ENCODE measurements at regions not wholly inside any gene's neighbourhood (a gene's known extent, or its start where the extent isn't known, plus 50 kb on each side); places are given as distances from the start of the nearest gene placed in this dataset.

DNA sequence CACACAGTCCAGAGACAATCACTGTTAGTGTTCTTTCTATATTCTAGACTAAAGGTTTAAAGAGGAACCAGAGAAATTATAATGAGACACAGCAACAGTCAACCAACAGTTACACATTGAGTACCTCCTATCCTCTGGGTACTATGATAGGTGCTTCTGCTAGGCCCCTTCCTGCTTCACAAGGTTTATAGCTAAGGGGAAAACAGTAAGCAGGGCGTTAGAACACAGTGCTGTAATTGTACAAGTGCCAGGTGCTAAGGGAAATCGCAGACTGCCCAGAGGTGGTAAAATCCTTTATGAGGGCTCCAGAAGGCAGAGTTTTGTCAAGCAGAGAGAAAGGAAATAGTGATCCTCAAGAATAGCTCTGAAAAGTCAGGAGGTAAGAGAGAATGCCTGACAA is 297.2 kb upstream of the FAT3 start:
- TF ChIP-seq, protein P1, sequence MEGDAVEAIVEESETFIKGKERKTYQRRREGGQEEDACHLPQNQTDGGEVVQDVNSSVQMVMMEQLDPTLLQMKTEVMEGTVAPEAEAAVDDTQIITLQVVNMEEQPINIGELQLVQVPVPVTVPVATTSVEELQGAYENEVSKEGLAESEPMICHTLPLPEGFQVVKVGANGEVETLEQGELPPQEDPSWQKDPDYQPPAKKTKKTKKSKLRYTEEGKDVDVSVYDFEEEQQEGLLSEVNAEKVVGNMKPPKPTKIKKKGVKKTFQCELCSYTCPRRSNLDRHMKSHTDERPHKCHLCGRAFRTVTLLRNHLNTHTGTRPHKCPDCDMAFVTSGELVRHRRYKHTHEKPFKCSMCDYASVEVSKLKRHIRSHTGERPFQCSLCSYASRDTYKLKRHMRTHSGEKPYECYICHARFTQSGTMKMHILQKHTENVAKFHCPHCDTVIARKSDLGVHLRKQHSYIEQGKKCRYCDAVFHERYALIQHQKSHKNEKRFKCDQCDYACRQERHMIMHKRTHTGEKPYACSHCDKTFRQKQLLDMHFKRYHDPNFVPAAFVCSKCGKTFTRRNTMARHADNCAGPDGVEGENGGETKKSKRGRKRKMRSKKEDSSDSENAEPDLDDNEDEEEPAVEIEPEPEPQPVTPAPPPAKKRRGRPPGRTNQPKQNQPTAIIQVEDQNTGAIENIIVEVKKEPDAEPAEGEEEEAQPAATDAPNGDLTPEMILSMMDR (IDR thresholded peaks at IDR 0.05), result no peak
- no peak for TF ChIP-seq POLR2A (IDR thresholded peaks at IDR 0.05)
- TF ChIP-seq EP300 (IDR thresholded peaks at IDR 0.05), result no peak

Data from ovary (tissue), 3 donors.